ENCODE measurements at regions not wholly inside any gene's neighbourhood (a gene's known extent, or its start where the extent isn't known, plus 50 kb on each side); places are given as distances from the start of the nearest gene placed in this dataset.

GRCh38 chr6:85995339-85996033 is 352.8 kb upstream of the SYNCRIP start:
- no CpG with 5 or more reads among the region's 2 CpGs for WGBS (ENCODE audit: extremely low coverage, insufficient read length, low lambda C conversion rate)
- H3K9me3 ChIP-seq (ENCODE audit: control insufficient read depth, low read depth, low read length), result no peaks in the 10 kb centered on the region
- peaks cover 0 to 3% of the 10 kb centered on the region in 2 experiments; a peak in 2 of 5 replicates for H3K9me3 Mint-ChIP-seq
- H4K8ac ChIP-seq (replicated peaks; ENCODE audit: insufficient read length, low read depth, low read length), result no peak overlapping the region
- no peak overlapping the region for H3K56ac ChIP-seq (ENCODE audit: insufficient read length, low read depth, low read length)
- H2BK20ac ChIP-seq (ENCODE audit: low read depth, low read length, poor library complexity, severe bottlenecking), result no peak overlapping the region
- H3K4me1 ChIP-seq (ENCODE audit: insufficient read depth, low read length), result no peaks in the 10 kb centered on the region
- H3K79me2 ChIP-seq (ENCODE audit: insufficient read depth, low read length), result no peaks in the 10 kb centered on the region
- no peak overlapping the region for H3K4me3 Mint-ChIP-seq
- no peak overlapping the region for H3K23ac ChIP-seq (ENCODE audit: insufficient read length, low read depth, low read length)
- no peak overlapping the region for H4K5ac ChIP-seq (ENCODE audit: insufficient read length, low read depth, low read length)
- no peak overlapping the region for H2BK5ac ChIP-seq (ENCODE audit: insufficient read length, low read length)
- H3T11ph ChIP-seq (ENCODE audit: low read length), result no peak overlapping the region
- H3K4me2 ChIP-seq (ENCODE audit: insufficient read depth, insufficient read length, low read length), result no peak overlapping the region
- H3K27me3 ChIP-seq (ENCODE audit: insufficient read depth, low read length), result no peaks in the 10 kb centered on the region
- no peak overlapping the region for H3K14ac ChIP-seq (ENCODE audit: insufficient read depth, low read length)
- H3K23me2 ChIP-seq (ENCODE audit: insufficient read length, low read depth, low read length, poor library complexity, severe bottlenecking), result no peaks in the 10 kb centered on the region
- H4K20me1 ChIP-seq (ENCODE audit: control insufficient read depth, insufficient read depth, insufficient read length), result no peaks in the 10 kb centered on the region
- H3K4ac ChIP-seq (ENCODE audit: low read depth, low read length), result no peak overlapping the region
- no peak overlapping the region for H2BK15ac ChIP-seq (ENCODE audit: low read depth, low read length)
- no peak overlapping the region for H4K91ac ChIP-seq (ENCODE audit: insufficient read length, low read depth, low read length)
- H2BK120ac ChIP-seq (ENCODE audit: low read depth, low read length, poor library complexity, severe bottlenecking), result no peak overlapping the region
- H3K27ac ChIP-seq (ENCODE audit: insufficient read length, low read depth, low read length), result no peak overlapping the region
- H3K18ac ChIP-seq (ENCODE audit: insufficient read length, low read depth, low read length), result no peak overlapping the region
- H3K27ac Mint-ChIP-seq, result no peak overlapping the region
- no peaks in the 10 kb centered on the region for H3K27me3 Mint-ChIP-seq (ENCODE audit: low read depth)
- H2AK5ac ChIP-seq (ENCODE audit: insufficient read length, low read length), result no peak overlapping the region
- no peak overlapping the region for H2AFZ ChIP-seq (ENCODE audit: low read length)
- DNase-seq, result no peak
- H3K4me1 Mint-ChIP-seq, result no peaks in the 10 kb centered on the region
- H3K9ac ChIP-seq (ENCODE audit: extremely low read depth, insufficient read length, low read length), result no peak overlapping the region
- H3K79me1 ChIP-seq (ENCODE audit: insufficient read depth, low read depth, low read length, poor library complexity, severe bottlenecking), result no peaks in the 10 kb centered on the region
- no peak overlapping the region for H2BK12ac ChIP-seq (ENCODE audit: insufficient read length, low read depth, low read length)
- H3K36me3 Mint-ChIP-seq (ENCODE audit: insufficient read depth in 1 of 3, low read depth in 3 of 3), result no peaks in the 10 kb centered on the region
- TF ChIP-seq CTCF (conservative IDR thresholded peaks at IDR 0.05), result no peak
